ENCODE measurements at regions not wholly inside any gene's neighbourhood (a gene's known extent, or its start where the extent isn't known, plus 50 kb on each side); places are given as distances from the start of the nearest gene placed in this dataset.

DNA sequence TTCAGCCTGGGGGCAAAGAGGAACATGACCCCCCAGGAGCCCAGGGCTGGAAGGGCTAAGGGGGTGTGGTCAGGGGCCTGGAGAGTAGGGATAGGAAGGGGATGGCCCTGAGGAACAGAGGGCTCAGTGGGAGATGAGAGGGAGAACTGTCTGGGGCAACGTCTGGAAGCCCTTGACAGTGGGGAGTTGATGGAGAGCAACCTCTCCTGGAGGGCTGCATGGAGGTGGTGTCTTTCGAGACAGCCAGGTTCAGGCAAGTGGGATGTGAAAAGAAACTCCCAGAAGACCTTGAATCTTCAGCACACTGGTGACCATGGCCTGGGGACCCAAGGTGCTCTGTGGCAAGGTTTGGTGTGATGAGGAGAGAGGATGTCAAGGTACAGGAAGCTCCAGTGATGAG lies 54.2 kb upstream of the RUNX3 start:
- TF ChIP-seq, protein P1, sequence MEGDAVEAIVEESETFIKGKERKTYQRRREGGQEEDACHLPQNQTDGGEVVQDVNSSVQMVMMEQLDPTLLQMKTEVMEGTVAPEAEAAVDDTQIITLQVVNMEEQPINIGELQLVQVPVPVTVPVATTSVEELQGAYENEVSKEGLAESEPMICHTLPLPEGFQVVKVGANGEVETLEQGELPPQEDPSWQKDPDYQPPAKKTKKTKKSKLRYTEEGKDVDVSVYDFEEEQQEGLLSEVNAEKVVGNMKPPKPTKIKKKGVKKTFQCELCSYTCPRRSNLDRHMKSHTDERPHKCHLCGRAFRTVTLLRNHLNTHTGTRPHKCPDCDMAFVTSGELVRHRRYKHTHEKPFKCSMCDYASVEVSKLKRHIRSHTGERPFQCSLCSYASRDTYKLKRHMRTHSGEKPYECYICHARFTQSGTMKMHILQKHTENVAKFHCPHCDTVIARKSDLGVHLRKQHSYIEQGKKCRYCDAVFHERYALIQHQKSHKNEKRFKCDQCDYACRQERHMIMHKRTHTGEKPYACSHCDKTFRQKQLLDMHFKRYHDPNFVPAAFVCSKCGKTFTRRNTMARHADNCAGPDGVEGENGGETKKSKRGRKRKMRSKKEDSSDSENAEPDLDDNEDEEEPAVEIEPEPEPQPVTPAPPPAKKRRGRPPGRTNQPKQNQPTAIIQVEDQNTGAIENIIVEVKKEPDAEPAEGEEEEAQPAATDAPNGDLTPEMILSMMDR (IDR thresholded peaks at IDR 0.05) = no peak

DNA sequence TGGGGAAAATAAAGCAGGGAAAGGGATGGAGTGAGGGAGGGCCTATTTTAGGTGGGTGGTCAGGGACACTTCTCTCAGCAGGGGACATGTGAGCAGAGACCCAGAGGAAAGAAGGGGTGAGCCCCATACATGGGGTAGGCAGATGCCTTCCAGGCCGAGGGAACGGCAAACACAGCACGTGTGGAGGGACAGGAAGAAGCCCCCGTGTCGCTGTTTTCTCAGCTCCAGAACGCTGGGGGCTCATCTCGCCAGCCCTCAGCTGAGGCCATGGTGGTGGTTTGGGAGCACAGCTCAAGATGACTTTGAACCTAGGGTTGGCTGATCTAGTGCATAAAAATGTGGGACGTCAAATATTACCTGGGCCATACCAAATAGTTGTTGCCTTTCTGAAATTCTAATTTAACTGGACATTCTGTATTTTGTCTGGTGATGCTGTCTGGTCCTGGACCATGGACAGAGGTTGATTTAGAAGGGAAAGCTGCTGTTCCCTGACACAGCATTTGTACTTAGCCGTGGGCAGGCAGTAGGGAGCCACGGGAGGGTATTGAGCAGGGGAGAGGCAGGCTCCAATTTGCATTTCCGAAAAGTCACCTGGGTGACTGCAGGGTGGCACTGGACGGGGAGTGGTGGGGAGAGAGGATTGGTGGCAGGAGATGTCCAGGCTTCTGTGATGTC lies 53.1 kb upstream of the RUNX3 start:
- TF ChIP-seq, protein P1 (IDR thresholded peaks at IDR 0.05) = no peak

DNA sequence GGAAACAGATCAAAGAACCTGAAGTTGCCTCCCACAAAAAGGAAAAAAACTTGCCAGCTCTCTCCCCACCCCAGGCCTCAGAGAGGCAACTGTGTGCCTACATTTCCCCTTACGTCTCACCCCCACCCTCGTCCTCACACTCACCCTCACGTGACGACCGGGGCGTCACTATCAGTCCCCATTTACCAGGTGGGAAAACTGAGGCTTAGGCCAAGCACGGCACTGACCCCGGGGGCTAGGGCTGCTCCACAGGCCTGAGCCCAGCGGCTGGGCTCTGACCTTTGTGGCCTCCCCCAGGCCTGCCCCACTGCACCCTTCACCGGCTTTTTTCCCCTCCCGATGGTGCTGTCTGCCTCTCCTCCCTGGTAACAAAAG lies 51.5 kb upstream of the RUNX3 start:
- TF ChIP-seq, protein P1 (IDR thresholded peaks at IDR 0.05) = no peak

DNA sequence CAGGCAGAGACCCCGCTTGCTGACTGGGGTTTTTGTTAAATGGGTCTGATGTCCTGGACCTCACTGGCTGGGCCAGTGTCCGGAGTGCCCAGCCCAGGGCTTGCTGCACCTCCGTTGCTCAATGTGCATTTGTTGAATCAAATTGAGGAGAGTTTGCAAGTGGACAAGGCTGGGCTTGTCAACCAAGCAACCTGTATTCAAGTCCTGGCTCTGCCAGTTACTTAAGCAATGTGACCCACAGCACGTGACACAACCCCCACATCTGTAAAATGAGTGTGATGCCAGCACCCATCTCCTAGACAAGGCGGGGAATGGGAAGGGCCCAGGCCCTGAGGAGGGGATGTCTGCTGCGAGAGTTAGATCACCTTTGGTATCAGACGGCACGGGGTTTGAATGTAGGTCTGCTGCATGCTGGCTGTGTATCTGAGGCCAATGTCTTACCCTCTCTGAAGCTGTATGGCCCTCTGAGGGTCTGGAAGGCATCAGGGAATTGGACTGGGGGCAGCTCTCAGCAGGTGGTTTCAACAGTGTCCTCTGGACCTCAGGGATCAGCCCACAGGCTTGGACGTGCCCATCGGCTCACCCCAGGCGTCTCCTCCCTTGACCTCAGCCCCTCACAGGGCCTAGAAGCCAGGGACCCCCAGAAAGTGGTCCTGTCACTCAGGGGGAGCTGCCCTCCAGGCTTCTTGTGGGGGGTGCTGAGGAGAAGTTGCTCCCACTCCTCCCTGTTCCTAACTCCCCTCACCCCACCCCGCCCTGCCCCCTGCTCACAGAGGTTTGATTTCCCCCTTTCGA lies 51.0 kb upstream of the RUNX3 start:
- TF ChIP-seq, protein P1 (IDR thresholded peaks at IDR 0.05) = no peak

Measured in LNCAP (cell line).